ENCODE measurements at regions not wholly inside any gene's neighbourhood (a gene's known extent, or its start where the extent isn't known, plus 50 kb on each side); places are given as distances from the start of the nearest gene placed in this dataset.
A peak's percentile ranks its signal among the peaks of the same experiment; 100 is the strongest.
"Not testable (repeated sequence)": the region's sequence is repeated elsewhere in the genome, so short reads cannot be mapped to it uniquely, and the experiment has no call there.

DNA sequence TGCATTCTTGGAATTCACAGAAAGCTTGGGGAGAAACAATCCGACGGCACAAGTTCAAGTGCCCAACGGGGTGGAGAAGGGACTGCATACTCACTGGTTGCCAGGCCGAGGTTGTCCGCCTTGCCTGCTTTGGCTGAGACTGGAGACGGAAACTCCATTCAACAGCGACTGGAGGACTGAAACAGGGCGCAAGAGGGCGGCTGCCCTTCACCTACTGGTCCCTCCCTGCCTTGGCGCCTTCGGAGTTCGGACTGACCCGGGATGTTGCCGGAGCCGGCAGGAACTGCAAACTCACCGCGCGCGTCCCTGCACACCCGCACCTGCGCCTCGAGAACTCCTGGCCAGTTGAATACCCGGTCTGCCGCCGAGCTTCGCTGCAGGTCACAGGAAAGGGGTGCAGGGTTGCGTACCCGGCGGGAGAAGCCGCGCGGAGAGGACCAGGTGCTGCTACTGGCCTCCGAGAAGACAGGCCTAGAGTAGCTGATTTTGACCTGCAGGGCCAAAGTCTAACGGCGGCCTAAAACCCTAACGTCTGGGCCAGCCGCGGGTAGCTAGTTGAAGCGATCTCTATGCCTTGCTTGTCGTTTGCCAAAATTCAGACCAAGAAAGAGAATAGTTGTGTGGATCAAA is 132.9 kb downstream of the FAM72B start:
- not testable (repeated sequence) for DNase-seq (ENCODE audit: low read depth in 2 of 2)

DNA sequence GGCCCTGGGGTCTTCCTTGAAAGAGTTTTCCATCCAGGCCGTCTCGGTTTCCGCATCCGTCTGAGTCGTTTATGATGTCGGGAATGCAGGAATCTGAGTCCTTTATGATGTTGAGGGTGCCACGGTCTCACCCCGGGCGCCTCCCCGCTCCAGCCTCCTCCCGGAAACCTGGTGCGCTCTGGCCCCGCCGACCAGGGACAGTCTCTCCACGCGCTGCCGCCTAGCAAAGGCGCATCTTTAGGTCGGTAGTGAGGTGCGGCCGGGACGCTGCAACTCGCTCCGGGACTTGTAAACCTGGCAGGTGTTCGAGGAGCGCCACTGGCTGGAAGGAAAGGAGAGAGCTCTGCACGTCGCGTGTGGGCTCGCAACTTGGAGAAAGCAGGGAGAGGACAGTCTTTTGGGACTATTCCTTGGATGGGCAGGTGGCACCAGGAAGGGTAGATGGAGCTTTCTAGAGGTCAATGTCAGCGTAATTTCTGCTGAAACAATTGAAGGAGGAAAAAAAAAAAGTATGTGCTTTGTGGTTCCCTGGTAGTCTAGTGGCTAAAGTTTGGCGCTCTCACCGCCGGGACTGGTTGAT is 132.0 kb downstream of the FAM72B start:
- DNase-seq (ENCODE audit: low read depth in 2 of 2), result not testable (repeated sequence)

DNA sequence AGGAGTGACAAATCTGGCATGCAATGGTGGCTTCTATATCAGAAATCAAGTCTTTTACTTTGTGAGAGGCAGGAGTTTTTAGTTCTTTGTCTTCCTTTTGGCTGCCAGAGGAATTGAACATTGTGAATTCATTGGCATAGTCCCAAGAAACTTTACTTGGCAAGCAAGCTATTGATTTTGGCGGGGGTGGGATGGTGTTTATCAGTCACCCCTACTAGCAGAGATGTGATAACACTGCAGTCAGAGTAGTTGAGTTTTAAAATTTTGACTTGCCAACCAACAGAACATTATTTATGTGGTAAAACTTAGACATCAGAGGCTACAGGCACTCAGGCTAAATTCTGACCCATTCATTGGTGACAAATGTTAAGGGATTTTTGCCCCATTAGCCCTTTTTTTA is 129.2 kb downstream of the FAM72B start:
- not testable (repeated sequence) for DNase-seq (ENCODE audit: low read depth in 2 of 2)

DNA sequence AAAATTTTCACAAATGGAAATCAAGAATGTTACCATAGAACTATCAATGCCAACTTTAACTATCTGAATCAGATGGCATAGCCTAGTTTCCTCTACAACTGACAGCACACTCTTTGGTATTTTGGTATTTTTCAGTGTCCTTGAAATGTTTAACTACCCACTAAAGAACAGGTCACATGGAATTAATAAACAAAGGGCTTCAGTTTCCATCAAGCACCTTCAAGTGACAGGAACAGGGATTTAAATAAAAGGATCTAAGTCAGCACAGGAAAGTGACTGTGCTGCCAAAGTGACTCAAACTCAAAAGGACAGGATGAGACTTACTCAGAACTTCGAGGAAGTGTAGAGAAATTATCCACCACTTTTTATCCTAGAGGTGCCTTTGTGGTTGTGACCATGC is 117.2 kb downstream of the FAM72B start:
- DNase-seq (ENCODE audit: low read depth in 2 of 2), result not testable (repeated sequence)

DNA sequence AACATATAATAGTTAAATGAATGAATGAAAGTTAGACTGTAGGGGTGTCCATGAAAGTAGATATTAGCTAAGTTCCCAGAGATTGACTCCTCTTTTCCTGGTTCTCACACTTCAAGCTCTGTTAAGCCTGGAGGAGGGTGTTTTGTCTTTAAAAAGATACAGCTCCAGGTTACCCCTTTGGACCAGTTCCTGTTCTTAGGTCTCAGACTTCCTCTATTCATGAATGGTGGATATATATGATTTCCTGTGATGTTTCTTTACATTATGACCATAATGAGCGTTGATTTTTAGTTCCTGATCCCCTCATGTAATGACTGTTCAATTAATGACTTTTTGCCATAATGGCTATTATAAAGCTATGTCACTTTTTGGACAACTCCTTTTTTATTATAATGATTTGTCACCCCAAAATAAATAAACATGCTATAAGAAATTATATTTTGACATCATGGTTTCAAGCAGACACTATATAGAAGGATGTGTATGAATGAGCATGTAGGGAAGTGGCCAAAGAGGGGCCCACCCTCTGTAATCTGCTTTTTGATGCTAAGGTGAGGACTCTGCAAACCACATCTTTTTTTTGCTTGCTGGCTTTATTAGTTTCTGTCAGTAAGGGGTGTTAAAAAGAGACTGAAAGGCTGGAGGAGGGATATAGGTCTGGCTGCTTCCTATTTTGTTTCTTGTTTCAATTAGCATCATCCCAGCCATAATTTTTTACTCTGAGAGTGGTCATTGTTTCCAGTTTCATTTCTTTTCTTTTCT is 115.2 kb downstream of the FAM72B start:
- DNase-seq (ENCODE audit: low read depth in 2 of 2), result not testable (repeated sequence)

DNA sequence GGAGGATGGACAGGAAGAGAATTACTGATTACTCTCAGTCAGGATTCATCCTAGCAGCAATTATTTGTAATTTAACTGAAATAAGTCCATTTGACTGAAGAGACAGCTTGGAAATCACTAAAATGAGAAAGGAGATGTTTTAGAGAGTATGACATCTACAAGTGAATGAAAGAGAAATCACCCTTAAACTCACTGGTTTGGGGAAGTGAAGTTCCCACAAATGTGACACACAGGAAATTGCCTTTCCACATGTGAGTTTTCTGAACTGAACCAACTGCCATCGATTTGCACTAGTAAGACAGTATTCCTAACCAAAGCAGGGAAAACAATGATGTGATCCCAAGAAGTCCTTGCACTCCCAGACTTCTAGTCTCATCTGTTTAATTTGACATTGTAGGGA is 110.3 kb downstream of the FAM72B start:
- DNase-seq (ENCODE audit: low read depth in 2 of 2), result not testable (repeated sequence)

DNA sequence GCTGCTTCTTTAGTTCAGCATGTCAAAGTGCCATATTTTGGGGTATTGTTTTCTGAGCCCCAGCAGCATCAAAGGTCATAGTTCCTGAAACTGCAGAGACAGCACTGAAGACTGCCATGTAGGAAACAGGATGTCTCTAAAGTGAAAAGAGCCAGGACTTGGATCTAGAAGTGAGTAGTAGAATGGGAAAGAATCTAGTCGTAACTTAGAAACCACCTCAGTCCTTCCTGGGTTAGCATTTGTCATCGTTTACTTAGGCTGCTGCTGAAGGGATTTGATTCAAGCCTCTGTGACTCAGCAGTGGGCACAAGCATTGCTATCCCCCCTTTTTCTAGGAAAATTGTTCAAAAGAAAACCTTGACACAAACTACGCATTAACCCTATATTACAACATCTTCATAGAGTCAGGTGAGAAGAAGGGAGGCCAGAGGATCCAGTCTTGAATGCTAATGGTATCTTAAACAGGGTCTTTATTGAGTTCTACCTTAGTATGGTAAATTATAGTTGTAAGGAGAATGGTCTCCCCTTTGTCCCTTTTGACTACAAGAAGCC is 108.8 kb downstream of the FAM72B start:
- DNase-seq (ENCODE audit: low read depth in 2 of 2), result not testable (repeated sequence)

DNA sequence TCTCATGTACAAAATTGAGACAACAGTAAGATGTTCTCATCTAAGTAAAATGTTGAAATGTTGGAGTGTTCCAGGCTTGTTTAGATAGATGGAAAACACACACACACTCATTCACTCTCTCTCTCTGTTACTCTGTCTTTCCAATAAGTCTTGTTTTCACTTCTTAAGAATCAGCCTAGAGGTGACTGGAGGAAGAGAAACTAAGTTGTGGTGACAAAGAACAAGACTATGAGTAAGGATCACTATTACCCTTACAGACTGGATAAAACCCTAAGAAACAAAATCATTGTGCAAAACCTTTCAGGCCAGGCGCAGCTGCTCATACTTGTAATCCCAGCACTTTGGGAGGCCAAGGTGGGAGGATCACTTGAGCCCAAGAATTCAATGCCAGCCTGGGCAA is 107.5 kb downstream of the FAM72B start:
- not testable (repeated sequence) for DNase-seq (ENCODE audit: low read depth in 2 of 2)

DNA sequence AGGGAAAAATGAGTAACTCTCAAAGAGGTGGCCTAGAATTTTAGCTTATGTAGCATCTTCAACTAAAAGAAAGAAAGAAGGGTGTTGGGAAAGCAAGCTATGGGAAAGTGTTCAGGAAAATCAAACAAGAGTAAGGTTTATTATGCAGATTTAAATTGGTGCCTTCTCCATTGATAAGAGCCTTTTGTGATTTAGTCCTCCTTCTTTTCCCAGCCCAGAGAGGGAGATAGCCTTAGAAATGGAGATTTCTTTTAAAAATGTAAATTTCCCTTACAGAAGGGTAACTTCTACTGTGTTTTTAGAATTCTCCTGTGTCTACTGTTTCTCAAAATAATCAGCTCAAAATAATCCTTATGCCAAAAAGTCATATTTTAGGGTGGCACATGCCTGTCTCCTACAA is 104.5 kb downstream of the FAM72B start:
- not testable (repeated sequence) for DNase-seq (ENCODE audit: low read depth in 2 of 2)

DNA sequence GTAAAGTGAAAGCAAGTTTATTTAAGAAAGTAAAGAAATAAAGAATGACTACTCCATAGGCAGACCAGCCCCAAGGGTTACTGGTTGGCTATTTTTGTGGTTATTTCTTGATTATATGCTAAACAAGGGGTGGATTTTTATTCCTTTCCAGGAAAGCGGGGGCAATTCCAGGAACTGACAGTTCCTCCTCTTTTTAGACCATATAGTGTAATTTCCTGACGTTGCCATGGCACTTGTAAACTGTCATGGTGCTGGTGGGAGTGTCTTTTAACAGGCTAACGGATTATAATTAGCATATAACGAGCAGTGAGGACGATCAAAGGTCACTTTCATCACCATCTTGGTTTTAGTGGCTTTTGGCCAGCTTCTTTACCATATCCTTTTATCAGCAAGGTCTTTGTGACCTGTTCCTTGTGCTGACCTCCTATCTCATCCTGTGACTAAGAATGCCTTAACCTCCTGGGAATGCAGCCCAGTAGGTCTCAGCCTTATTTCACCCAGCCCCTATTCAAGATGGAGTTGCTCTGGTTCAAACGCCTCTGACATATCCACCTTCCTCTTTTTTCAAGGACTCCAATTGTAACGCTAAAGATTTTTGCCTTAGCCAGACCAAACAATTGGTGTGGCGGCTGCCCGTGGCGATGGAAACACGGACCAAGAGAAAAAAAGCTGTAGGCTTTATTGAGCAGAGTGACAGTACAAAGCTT is 103.8 kb downstream of the FAM72B start:
- not testable (repeated sequence) for DNase-seq (ENCODE audit: low read depth in 2 of 2)

DNA sequence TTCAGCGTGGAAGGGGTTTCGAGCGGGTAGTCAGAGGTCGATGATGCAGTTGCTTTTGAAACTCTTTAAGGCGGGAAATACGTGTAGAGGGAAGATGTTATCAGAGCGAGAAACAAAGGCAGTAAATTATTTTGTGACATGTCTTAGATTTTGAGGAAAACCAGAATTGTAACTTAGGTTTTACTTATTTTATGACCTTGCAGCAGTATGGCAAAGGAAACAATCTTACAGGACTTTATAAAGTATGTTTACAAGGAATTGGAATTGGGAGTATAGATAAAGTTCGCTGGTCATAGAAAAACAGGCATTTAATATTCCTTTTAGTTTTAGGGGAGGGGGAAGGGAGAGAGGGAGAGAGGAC is 103.3 kb downstream of the FAM72B start:
- DNase-seq (ENCODE audit: low read depth in 2 of 2), result not testable (repeated sequence)

DNA sequence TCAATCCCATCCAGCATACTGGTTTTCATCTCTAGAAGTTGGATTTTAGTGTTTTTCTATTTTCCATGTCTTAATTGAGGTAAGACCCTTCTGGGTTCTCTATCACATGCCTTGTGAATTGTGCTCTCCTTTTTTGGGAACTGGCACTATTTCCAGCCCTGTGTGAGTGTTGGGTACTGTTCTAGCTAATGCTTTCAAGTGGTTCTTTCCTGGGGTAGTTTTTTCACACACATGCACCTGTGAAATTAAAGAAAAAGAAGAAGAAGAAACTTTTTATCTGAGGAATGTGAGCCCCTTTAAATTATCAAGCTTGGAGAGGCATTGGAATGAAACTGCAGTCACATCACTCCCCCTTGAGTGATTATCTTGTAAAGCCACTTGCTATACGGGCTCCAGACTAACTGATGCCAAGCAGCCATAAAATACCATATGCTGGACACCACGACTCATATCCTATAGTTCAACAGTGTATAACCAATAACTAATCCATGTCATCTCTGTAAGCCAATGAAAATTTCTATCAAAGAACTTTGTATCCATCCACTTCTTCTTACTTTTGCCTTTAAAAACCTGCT is 102.4 kb downstream of the FAM72B start:
- not testable (repeated sequence) for DNase-seq (ENCODE audit: low read depth in 2 of 2)

DNA sequence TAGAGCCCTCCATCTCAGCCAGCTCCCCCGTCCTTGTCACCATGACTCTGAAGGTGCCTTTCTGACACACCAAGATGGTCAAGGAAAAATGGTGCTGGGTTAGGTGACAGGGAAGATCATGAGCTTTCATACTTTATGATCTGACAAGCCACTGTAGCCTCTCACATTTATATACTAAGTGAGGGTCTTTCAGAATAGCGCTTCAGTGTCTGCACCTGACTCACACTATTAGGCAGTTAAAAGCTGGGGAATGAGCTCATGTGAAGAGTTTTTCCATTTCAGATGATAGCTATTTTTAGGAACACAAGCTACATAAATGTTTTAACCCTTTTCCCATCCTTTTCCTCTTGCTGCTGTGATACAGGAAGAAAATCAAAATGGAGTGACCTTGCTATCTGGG is 101.1 kb downstream of the FAM72B start:
- DNase-seq (ENCODE audit: low read depth in 2 of 2), result not testable (repeated sequence)

DNA sequence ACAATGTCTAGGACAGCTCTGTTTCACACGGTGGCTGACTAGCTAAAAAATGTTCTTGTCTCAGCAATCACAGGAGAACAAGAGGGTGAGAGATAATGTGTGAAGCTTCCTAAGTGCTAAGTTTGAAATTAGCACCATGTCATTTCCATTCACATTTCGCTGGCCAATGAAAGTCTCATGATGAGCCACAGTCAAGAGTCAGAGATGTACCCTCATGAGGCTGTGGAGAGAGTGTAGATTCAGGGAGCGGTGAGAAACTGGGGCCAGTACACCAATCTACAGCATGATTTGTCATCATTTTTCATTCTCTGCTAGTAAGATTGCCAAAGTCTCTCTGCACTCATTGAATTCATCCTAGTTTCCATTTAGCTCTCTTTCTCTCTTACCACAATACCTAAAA is 97.9 kb downstream of the FAM72B start:
- not testable (repeated sequence) for DNase-seq (ENCODE audit: low read depth in 2 of 2)

DNA sequence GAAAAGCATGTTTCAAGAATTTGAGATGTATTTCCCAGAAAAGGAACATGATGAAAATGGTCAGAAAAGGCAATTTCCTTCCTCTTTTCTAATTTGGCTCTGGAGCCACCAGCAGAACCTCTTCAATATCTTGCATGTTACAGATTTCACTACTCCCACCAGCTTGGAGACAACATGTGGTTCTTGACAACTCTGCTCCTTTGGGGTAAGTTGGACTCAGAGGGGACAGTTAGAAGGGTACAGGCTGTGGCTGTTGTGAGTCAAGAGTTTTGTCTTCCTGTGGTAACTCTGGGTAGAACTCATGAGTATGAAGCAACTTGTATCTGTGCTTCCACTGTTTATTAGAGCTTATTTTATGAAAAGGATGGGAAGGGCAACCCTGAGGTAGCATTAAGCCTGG is 96.9 kb downstream of the FAM72B start:
- not testable (repeated sequence) for DNase-seq (ENCODE audit: low read depth in 2 of 2)

DNA sequence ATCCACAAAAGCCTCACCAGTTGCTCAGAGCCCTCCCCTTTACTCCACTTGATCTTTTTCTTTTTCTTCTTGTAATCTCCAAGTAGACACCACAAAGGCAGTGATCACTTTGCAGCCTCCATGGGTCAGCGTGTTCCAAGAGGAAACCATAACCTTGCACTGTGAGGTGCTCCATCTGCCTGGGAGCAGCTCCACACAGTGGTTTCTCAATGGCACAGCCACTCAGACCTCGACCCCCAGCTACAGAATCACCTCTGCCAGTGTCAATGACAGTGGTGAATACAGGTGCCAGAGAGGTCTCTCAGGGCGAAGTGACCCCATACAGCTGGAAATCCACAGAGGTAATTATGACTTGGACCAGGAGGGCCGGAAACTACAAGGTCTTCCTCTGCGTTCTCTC is 95.6 kb downstream of the FAM72B start:
- not testable (repeated sequence) for DNase-seq (ENCODE audit: low read depth in 2 of 2)

DNA sequence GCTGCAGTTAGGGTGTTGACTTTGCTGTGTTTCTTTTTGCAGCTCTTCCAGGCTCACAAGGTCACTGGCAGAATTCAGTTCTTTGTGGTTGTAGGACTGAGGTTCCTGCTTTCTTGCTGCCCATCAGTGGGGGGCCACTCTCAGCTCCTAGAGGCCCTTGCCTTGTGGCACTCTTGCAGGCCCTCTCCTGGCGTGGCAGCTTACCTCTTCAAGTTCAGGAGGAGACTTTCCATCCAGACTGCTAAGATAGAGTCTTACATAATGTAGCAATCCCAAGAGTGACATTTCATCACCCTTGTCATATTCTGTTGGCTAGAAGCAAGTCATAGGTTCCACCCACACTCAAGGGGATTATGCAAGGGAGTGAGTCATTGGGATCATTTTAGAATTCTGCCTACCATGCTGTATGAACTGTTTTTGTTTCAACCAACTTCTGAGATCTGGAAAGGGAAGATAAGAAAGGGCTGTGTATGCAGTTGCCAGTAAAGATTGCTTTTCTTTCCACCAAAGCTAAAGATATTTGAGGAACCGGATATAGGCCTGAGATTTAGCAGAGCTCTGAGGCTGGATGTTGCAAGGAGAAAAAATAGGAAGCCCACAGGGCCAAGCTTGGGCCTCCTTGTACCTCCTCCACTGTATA is 91.7 kb downstream of the FAM72B start:
- DNase-seq (ENCODE audit: low read depth in 2 of 2), result not testable (repeated sequence)

DNA sequence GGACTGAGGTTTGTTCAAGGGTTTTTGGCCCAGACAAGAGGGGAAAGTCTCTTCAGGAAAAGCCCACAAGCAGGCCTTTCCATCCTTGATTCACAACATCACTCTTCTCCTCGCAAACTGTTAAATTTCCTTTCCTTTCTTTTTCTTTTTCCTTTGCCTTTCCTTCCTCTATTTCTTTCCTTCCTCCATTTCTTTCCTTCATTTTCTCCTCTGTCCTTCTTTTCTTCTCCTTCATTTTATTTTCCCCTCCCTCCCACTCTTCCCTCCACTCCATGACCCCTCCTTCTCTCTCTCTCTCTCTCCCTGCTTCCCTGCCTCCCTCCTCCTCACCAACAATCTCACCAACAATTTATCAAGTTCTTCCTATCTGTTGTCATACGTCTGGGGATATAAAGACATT is 89.1 kb downstream of the FAM72B start:
- DNase-seq (ENCODE audit: low read depth in 2 of 2), result not testable (repeated sequence)

DNA sequence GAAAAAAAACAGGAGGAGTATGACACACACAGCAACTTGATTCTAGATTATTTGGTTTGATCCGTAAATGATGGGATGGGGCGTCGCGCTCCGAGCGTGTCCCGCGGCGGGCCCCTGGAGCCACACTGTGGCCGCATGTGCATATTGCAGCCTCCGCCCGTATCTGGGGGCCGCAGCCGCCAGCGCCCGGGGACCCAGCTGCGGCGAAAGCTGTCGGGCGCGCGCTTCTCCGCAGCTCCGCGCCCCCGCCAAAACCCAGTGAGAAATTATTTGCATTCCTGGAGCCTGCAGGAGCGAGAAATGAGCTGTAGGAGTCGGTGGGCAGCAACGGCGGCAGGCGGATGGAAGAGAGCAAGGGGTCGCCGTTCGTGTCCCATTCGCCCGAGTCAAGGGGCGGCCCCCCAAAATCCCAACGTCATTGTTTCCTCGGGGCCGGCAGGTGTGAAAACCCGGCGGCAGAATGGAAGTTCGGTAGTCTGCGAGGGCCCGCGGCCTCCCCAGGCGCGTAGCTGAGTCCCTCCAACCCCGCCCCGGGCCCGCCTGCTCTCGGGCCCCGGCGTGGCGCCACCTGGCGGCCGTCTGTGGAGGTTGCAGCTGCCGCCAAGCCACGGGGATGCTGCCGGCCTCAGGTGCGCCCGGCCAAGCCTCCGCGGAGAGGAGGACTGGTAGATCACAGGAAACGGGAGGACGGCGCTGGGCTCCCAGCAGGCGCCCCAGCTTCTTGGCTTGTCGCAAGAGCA is 86.8 kb downstream of the FAM72B start:
- peak; percentile 61 to 71 for DNase-seq (ENCODE audit: low read depth in 2 of 2)

DNA sequence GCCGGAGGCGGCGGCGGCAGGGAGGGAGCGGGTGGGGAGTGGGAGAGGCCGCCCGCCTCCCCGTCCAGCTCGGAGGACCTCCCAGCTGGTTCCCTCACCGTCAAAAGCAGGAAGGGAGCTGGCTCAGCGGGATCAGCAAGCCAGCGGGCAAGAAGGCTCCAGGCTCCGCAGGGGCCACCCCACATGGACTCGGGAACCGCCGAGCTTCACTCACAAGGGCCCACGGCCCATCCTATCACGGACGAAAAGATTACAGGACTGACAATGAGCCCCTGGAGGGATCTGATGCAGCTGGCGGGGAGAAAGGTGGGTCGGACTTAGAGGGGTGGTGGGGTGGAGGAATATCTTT is 86.3 kb downstream of the FAM72B start:
- not testable (repeated sequence) for DNase-seq (ENCODE audit: low read depth in 2 of 2)

DNA sequence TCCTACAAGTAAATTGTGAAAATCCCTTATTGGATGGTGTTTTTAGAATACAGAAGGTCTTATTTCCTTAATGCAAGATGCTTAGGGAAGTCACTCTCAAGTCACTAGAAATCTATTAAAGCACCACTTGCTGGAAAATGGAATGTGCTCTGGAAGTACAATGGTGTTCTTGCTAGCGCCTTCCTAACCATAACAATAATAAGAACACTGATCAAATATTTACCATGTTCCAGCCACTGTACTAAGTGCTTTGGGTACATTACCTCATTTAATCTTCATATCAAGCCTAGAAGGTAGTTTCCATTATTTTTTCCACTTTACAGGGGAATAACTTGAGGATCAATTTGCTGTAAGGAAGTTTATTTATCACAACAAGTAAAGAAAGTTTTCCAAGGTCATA is 75.1 kb downstream of the FAM72B start:
- DNase-seq (ENCODE audit: low read depth in 2 of 2), result not testable (repeated sequence)

Data from stimulated activated CD4-positive, alpha-beta T cell treated with anti-CD3 and anti-CD28 coated beads, Interleukin-1b, Interleukin-23, amount 100 ng/mL, for 1 hour (primary cell).